ENCODE measurements at regions not wholly inside any gene's neighbourhood (a gene's known extent, or its start where the extent isn't known, plus 50 kb on each side); places are given as distances from the start of the nearest gene placed in this dataset.

DNA sequence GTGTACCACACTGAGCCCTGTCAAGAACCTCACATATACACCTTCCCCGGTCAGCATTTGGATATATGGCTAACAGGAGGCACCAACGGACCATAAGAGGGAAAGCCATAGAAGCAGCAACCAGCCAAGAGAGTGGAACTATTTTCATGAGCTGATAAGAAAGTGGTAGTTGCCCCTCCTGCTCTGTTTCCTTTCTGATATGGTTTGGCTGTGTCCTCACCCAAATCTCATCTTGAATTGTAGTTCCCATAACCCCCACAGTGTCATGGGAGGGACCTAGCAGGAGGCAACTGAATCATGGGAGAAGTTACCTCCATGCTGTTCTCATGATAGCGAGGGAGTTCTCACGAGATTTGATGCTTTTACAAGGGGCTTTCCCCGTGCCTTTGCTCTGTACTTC, 366.1 kb upstream of the DAB1 start:
- TF ChIP-seq ATF2 (IDR thresholded peaks at IDR 0.05; ENCODE audit: low read length) (no peak), FOXK2 (IDR thresholded peaks at IDR 0.05) (no peak), TCF7 (IDR thresholded peaks at IDR 0.05; ENCODE audit: borderline replicate concordance) (no peak), SMARCA5 (IDR thresholded peaks at IDR 0.05) (no peak), ZBTB4 (CRISPR knock-in tag; IDR thresholded peaks at IDR 0.05) (no peak)
- TF ChIP-seq, protein P1, sequence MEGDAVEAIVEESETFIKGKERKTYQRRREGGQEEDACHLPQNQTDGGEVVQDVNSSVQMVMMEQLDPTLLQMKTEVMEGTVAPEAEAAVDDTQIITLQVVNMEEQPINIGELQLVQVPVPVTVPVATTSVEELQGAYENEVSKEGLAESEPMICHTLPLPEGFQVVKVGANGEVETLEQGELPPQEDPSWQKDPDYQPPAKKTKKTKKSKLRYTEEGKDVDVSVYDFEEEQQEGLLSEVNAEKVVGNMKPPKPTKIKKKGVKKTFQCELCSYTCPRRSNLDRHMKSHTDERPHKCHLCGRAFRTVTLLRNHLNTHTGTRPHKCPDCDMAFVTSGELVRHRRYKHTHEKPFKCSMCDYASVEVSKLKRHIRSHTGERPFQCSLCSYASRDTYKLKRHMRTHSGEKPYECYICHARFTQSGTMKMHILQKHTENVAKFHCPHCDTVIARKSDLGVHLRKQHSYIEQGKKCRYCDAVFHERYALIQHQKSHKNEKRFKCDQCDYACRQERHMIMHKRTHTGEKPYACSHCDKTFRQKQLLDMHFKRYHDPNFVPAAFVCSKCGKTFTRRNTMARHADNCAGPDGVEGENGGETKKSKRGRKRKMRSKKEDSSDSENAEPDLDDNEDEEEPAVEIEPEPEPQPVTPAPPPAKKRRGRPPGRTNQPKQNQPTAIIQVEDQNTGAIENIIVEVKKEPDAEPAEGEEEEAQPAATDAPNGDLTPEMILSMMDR (IDR thresholded peaks at IDR 0.05 in 2 of 3, conservative IDR thresholded peaks at IDR 0.05 in 1 of 3; ENCODE audit: control insufficient read depth in 2 of 3, extremely low read depth in 1 of 3, insufficient read depth in 1 of 3, low read depth in 3 of 3, low read length in 3 of 3) = no peak
- TF ChIP-seq, protein P2, sequence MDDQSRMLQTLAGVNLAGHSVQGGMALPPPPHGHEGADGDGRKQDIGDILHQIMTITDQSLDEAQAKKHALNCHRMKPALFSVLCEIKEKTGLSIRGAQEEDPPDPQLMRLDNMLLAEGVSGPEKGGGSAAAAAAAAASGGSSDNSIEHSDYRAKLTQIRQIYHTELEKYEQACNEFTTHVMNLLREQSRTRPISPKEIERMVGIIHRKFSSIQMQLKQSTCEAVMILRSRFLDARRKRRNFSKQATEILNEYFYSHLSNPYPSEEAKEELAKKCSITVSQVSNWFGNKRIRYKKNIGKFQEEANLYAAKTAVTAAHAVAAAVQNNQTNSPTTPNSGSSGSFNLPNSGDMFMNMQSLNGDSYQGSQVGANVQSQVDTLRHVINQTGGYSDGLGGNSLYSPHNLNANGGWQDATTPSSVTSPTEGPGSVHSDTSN (IDR thresholded peaks at IDR 0.05; ENCODE audit: insufficient replicate concordance, low read depth, low read length) = no peak

Measured in GM12878 (cell line).